Tongue (tissue), 1 donor: ENCODE measurements at regions not wholly inside any gene's neighbourhood (a gene's known extent, or its start where the extent isn't known, plus 50 kb on each side); places are given as distances from the start of the nearest gene placed in this dataset.

Source experiments
- DNase-seq: peaks from one replicate; pipeline ENCODE4 v3.0.0-alpha.2; 2015

- DNase-seq: no peak
Observed at GRCh38 chr4:123096038-123096437, 173.6 kb upstream of the NUDT6 start.

- DNase-seq: peak; percentile 67
Observed at GRCh38 chr4:123102897-123103471, 180.6 kb upstream of the NUDT6 start.

- peak; percentile 63 for DNase-seq
Observed at GRCh38 chr4:123104310-123105025, 182.1 kb upstream of the NUDT6 start.

- DNase-seq: peak; percentile 47
Observed at GRCh38 chr4:123105026-123105420, 182.6 kb upstream of the NUDT6 start.

- no peak for DNase-seq
Observed at GRCh38 chr4:123106747-123107146, 184.3 kb upstream of the NUDT6 start.

- no peak for DNase-seq
Observed at GRCh38 chr4:123107444-123108252, 185.3 kb upstream of the NUDT6 start.

GRCh38 chr4:123109139-123109538, 186.7 kb upstream of the NUDT6 start:
- DNase-seq: no peak

GRCh38 chr4:123110147-123110546, 187.8 kb upstream of the NUDT6 start:
- DNase-seq: peak; percentile 68

- no peak for DNase-seq
Observed at GRCh38 chr4:123110685-123111084, 188.3 kb upstream of the NUDT6 start.

GRCh38 chr4:123113155-123113554, 190.8 kb upstream of the NUDT6 start:
- peak; percentile 54 for DNase-seq

GRCh38 chr4:123114084-123114914, 191.9 kb upstream of the NUDT6 start:
- DNase-seq: no peak

GRCh38 chr4:123114915-123115756, 192.7 kb upstream of the NUDT6 start:
- DNase-seq: no peak

GRCh38 chr4:123116412-123116811, 194.0 kb upstream of the NUDT6 start:
- no peak for DNase-seq

- no peak for DNase-seq
Observed at GRCh38 chr4:123120473-123120872, 198.1 kb upstream of the NUDT6 start.

GRCh38 chr4:123121241-123121907, 199.0 kb upstream of the NUDT6 start:
- no peak for DNase-seq

GRCh38 chr4:123125477-123125876, 203.1 kb upstream of the NUDT6 start:
- DNase-seq: no peak

- DNase-seq: peak; percentile 74
Observed at GRCh38 chr4:123127218-123127617, 204.8 kb upstream of the NUDT6 start.

- DNase-seq: peak; percentile 38
Observed at GRCh38 chr4:123127875-123128274, 205.5 kb upstream of the NUDT6 start.

- DNase-seq: no peak
Observed at GRCh38 chr4:123133397-123134050, 211.1 kb upstream of the NUDT6 start.

- DNase-seq: no peak
Observed at GRCh38 chr4:123144616-123145015, 222.2 kb upstream of the NUDT6 start.
